ENCODE measurements at regions not wholly inside any gene's neighbourhood (a gene's known extent, or its start where the extent isn't known, plus 50 kb on each side); places are given as distances from the start of the nearest gene placed in this dataset.

GRCh38 chr11:104694259-104695064 is 203.8 kb downstream of the CASP12 start:
- Histone ChIP-seq H3K4me1 (ENCODE audit: insufficient read depth) (no peaks in the 10 kb centered on the region), H3K27ac (no peak overlapping the region), H3K9me3 (no peaks in the 10 kb centered on the region), H3K4me3 (no peak overlapping the region), H3K36me3 (no peaks in the 10 kb centered on the region), H3K27me3 (no peaks in the 10 kb centered on the region)
- TF ChIP-seq CTCF (IDR thresholded peaks at IDR 0.05) (no peak), EP300 (IDR thresholded peaks at IDR 0.05) (no peak), POLR2A (IDR thresholded peaks at IDR 0.05) (no peak)
- intact Hi-C loops (cut with DNase I): no loop called here
- no peak for DNase-seq
- 80 to 84% (median 80%) methylated on average over 7 of the region's 7 CpGs for WGBS, 3 donors

DNA sequence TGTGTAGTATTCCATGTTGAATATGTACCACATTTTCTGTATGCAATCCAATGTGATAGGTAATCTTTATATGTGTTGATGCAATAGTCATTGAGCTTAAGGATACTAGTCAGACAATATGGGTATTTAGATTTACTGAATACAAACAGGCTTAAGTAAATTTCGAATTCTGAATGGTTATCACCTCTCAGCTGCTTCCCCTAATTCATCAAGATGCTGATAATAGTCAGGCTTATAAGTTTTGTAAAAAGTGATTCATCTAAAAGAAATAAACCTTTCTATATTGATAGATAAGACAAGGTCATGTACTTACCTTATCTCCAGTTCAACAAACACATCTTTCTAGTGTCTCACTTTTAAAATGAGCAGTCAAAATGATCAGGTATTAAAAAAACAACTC is 205.5 kb downstream of the CASP12 start:
- no peaks in the 10 kb centered on the region for H3K4me1 ChIP-seq (ENCODE audit: insufficient read depth)
- no peak for DNase-seq
- TF ChIP-seq POLR2A (IDR thresholded peaks at IDR 0.05) (no peak), EP300 (IDR thresholded peaks at IDR 0.05) (no peak), CTCF (IDR thresholded peaks at IDR 0.05) (no peak)
- H3K27ac ChIP-seq: no peak overlapping the region
- H3K36me3 ChIP-seq: no peaks in the 10 kb centered on the region
- H3K27me3 ChIP-seq: no peaks in the 10 kb centered on the region
- intact Hi-C loops (cut with DNase I): no loop called here
- H3K9me3 ChIP-seq: no peaks in the 10 kb centered on the region
- H3K4me3 ChIP-seq: no peak overlapping the region
- WGBS, 3 donors: 78 to 84% (median 79%) methylated on average over 1 of the region's 1 CpG

- no peak overlapping the region for H3K4me3 ChIP-seq
- TF ChIP-seq POLR2A (IDR thresholded peaks at IDR 0.05) (no peak), CTCF (IDR thresholded peaks at IDR 0.05) (no peak), EP300 (IDR thresholded peaks at IDR 0.05) (no peak)
- H3K36me3 ChIP-seq: no peaks in the 10 kb centered on the region
- 79 to 84% (median 82%) methylated on average over 2 of the region's 2 CpGs for WGBS, 3 donors
- no peaks in the 10 kb centered on the region for H3K4me1 ChIP-seq (ENCODE audit: insufficient read depth)
- H3K9me3 ChIP-seq: no peaks in the 10 kb centered on the region
- intact Hi-C loops (cut with DNase I): no loop called here
- H3K27me3 ChIP-seq: no peaks in the 10 kb centered on the region
- H3K27ac ChIP-seq: no peak overlapping the region
- DNase-seq: no peak
Observed at GRCh38 chr11:104691129-104691528, 207.1 kb downstream of the CASP12 start.

- Histone ChIP-seq H3K4me1 (ENCODE audit: insufficient read depth) (no peaks in the 10 kb centered on the region), H3K27me3 (no peaks in the 10 kb centered on the region), H3K36me3 (no peaks in the 10 kb centered on the region), H3K4me3 (no peak overlapping the region), H3K27ac (no peak overlapping the region), H3K9me3 (no peaks in the 10 kb centered on the region)
- intact Hi-C loops (cut with DNase I): no loop called here
- WGBS, 3 donors: 10 to 22% (median 12%) methylated on average over 2 of the region's 2 CpGs
- no peak for TF ChIP-seq CTCF (IDR thresholded peaks at IDR 0.05)
- no peak for TF ChIP-seq EP300 (IDR thresholded peaks at IDR 0.05)
- TF ChIP-seq POLR2A (IDR thresholded peaks at IDR 0.05): no peak
- no peak for DNase-seq
Observed at GRCh38 chr11:104690241-104690640, 208.0 kb downstream of the CASP12 start.

Data from ovary (tissue), 7 donors.